ENCODE measurements at regions not wholly inside any gene's neighbourhood (a gene's known extent, or its start where the extent isn't known, plus 50 kb on each side); places are given as distances from the start of the nearest gene placed in this dataset.

DNA sequence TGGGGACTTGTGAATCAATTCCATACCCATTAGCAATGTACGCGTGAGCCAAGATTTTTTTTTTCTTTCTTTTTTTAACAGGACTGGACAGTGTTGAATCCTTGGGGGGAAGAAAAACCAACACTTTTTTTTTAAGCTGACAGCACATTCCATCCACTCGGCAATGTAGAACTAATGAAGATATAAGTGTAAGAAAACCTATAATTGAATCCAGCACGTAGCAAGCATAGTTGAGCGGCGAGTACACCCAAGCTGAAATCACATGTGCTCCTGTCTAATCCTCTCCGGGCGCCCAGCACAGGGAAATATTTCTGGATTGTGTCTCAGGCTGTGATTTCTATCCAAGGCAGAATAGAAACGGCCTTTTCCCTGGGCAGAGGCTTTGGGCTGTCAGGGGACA lies 118.2 kb downstream of the BOD1 start (continued):
- TF ChIP-seq, protein P1, sequence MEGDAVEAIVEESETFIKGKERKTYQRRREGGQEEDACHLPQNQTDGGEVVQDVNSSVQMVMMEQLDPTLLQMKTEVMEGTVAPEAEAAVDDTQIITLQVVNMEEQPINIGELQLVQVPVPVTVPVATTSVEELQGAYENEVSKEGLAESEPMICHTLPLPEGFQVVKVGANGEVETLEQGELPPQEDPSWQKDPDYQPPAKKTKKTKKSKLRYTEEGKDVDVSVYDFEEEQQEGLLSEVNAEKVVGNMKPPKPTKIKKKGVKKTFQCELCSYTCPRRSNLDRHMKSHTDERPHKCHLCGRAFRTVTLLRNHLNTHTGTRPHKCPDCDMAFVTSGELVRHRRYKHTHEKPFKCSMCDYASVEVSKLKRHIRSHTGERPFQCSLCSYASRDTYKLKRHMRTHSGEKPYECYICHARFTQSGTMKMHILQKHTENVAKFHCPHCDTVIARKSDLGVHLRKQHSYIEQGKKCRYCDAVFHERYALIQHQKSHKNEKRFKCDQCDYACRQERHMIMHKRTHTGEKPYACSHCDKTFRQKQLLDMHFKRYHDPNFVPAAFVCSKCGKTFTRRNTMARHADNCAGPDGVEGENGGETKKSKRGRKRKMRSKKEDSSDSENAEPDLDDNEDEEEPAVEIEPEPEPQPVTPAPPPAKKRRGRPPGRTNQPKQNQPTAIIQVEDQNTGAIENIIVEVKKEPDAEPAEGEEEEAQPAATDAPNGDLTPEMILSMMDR (IDR thresholded peaks at IDR 0.05 in 2 of 3, conservative IDR thresholded peaks at IDR 0.05 in 1 of 3; ENCODE audit: borderline replicate concordance in 1 of 3, insufficient read depth in 1 of 3, low read depth in 2 of 3, low read length in 2 of 3) = no peak
- TF ChIP-seq ELF1 (IDR thresholded peaks at IDR 0.05; ENCODE audit: borderline replicate concordance, low read depth) = no peak

DNA sequence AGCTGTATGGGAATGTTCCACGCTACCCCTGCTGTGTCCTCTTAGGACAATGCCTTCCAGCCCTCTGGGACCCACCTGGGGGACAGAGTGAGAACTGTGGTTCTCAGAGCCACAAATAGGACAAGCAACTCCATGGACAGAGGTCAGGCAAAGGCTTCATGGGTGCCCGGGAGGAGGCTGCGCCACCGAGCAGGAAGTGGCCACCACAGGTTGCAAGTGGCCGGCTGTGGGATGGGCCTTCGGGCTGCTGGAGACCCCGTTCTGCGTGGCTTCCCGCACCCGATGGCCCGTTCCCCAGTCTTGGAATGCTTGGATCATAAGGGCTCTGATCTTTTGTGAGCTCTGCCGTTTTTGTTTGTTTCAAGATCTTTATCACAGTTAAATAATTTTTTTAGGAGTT lies 118.8 kb downstream of the BOD1 start:
- Histone ChIP-seq H3K79me2 (ENCODE audit: insufficient read depth, low read length) (no peaks in the 10 kb centered on the region), H3K4me2 (ENCODE audit: low read length) (no peak overlapping the region), H3K9me3 (ENCODE audit: control insufficient read depth in 1 of 2, insufficient read depth in 1 of 2, low read depth in 1 of 2, low read length in 2 of 2) (no peaks in the 10 kb centered on the region), H3K27me3 (ENCODE audit: insufficient read depth, low read length) (no peaks in the 10 kb centered on the region), H3K9ac (ENCODE audit: low read length) (no peak overlapping the region), H3K36me3 (ENCODE audit: control insufficient read depth in 1 of 2, insufficient read depth in 2 of 2, low read length in 2 of 2) (no peaks in the 10 kb centered on the region), H3K27ac (ENCODE audit: low read depth, low read length) (no peak overlapping the region), H3K9me2 (ENCODE audit: insufficient read depth) (no peaks in the 10 kb centered on the region), H2AFZ (ENCODE audit: low read depth, low read length, poor library complexity, severe bottlenecking) (no peak overlapping the region), H3K4me3 (replicated peaks in 1 of 2; ENCODE audit: low read depth in 1 of 2, low read length in 2 of 2) (no peak overlapping the region), H4K20me1 (ENCODE audit: insufficient read depth) (no peaks in the 10 kb centered on the region), H3K4me1 (ENCODE audit: control insufficient read depth in 1 of 2, insufficient read depth in 2 of 2, low read length in 2 of 2) (peaks cover 7 to 15% of the 10 kb centered on the region in 2 experiments)
- ChIA-PET RAD21 (ENCODE audit: low non-redundant PET in 1 of 2, low total read pairs in 2 of 2, uncharacterized antibody in 2 of 2, unreplicated experiment in 2 of 2) (no interaction called here), POLR2A (no interaction called here), CTCF (no interaction called here)
- BruUV-seq (replicated peaks) = no TSS peak
- ATAC-seq (no peak), DNase-seq (ENCODE audit: low read depth, low spot score) (no peak)
- TF ChIP-seq, protein P2, sequence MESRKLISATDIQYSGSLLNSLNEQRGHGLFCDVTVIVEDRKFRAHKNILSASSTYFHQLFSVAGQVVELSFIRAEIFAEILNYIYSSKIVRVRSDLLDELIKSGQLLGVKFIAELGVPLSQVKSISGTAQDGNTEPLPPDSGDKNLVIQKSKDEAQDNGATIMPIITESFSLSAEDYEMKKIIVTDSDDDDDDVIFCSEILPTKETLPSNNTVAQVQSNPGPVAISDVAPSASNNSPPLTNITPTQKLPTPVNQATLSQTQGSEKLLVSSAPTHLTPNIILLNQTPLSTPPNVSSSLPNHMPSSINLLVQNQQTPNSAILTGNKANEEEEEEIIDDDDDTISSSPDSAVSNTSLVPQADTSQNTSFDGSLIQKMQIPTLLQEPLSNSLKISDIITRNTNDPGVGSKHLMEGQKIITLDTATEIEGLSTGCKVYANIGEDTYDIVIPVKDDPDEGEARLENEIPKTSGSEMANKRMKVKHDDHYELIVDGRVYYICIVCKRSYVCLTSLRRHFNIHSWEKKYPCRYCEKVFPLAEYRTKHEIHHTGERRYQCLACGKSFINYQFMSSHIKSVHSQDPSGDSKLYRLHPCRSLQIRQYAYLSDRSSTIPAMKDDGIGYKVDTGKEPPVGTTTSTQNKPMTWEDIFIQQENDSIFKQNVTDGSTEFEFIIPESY (IDR thresholded peaks at IDR 0.05; ENCODE audit: extremely low read depth, insufficient replicate concordance, low read length) = no peak
- TF ChIP-seq, protein P3, sequence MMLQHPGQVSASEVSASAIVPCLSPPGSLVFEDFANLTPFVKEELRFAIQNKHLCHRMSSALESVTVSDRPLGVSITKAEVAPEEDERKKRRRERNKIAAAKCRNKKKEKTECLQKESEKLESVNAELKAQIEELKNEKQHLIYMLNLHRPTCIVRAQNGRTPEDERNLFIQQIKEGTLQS (IDR thresholded peaks at IDR 0.05) = no peak
- intact Hi-C loops (cut with micrococcal nuclease) = no loop called here

All from HCT116 (cell line).